Esophagus muscularis mucosa (tissue), 3 donors: ENCODE measurements at regions not wholly inside any gene's neighbourhood (a gene's known extent, or its start where the extent isn't known, plus 50 kb on each side); places are given as distances from the start of the nearest gene placed in this dataset.

ENCODE experiments used
- CTCF ChIP-seq, 3 experiments: fragments of 200-600 bp in 2 of 3; fragments of 450-650 bp in 1 of 3; sonication (generic) in 2 of 3; IDR thresholded peaks; one replicate each; pipeline ENCODE4 v1.5.1; 2017 to 2019; ENCODE audit warnings: antibody characterized with exemption in 3 of 3, mild to moderate bottlenecking in 2 of 3, moderate library complexity in 1 of 3
- POLR2A ChIP-seq: fragments of 450-650 bp; IDR thresholded peaks from one replicate; pipeline ENCODE4 v1.6.1; 2017; ENCODE audit warnings: antibody characterized with exemption, moderate library complexity, mild to moderate bottlenecking, low read depth
- POLR2AphosphoS5 ChIP-seq, 2 donors: sonication (generic); formaldehyde crosslinking; IDR thresholded peaks; one replicate each; pipeline ENCODE4 v1.6.1; 2017; ENCODE audit warnings: antibody characterized with exemption in 2 of 2

- no peak for TF ChIP-seq CTCF (IDR thresholded peaks at IDR 0.05)
- no peak for TF ChIP-seq POLR2A
- TF ChIP-seq POLR2AphosphoS5 (IDR thresholded peaks at IDR 0.05), result no peak
These were observed 270.6 kb downstream of the ADGRA3 start for GRCh38 chr4:22245294-22245693.
